ENCODE measurements at regions not wholly inside any gene's neighbourhood (a gene's known extent, or its start where the extent isn't known, plus 50 kb on each side); places are given as distances from the start of the nearest gene placed in this dataset.

DNA sequence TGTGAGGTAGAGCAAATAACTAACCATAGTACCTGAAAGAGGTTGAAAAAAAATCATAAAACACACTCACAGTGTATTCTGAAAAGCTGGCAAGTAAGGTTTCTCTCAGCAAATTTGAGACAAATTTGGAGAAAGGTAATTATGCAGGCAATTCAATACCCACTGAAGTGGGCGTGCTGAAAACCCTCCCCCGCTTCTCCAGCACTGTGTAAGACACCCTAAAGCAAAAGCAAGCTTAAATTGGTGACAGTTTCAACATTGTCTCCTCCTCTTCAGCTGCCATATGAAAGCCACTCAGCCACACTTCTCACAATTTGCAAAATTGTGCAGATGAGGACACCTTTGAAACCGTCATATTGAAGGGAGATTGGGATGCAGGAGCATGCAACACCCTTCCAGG is 322.3 kb upstream of the CDH6 start:
- no peak overlapping the region for H3K4me3 Mint-ChIP-seq
- no peak for DNase-seq
- no peaks in the 10 kb centered on the region for H3K36me3 Mint-ChIP-seq (ENCODE audit: low read depth)
- no peaks in the 10 kb centered on the region for H3K27me3 Mint-ChIP-seq (ENCODE audit: insufficient read depth)
- TF ChIP-seq, protein P1, sequence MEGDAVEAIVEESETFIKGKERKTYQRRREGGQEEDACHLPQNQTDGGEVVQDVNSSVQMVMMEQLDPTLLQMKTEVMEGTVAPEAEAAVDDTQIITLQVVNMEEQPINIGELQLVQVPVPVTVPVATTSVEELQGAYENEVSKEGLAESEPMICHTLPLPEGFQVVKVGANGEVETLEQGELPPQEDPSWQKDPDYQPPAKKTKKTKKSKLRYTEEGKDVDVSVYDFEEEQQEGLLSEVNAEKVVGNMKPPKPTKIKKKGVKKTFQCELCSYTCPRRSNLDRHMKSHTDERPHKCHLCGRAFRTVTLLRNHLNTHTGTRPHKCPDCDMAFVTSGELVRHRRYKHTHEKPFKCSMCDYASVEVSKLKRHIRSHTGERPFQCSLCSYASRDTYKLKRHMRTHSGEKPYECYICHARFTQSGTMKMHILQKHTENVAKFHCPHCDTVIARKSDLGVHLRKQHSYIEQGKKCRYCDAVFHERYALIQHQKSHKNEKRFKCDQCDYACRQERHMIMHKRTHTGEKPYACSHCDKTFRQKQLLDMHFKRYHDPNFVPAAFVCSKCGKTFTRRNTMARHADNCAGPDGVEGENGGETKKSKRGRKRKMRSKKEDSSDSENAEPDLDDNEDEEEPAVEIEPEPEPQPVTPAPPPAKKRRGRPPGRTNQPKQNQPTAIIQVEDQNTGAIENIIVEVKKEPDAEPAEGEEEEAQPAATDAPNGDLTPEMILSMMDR (IDR thresholded peaks at IDR 0.05), result no peak
- no peak overlapping the region for H3K27ac Mint-ChIP-seq
- H3K4me1 Mint-ChIP-seq (ENCODE audit: low read depth), result no peaks in the 10 kb centered on the region
- peaks cover 10% of the 10 kb centered on the region; the same call in 1 of the 2 replicates for H3K9me3 Mint-ChIP-seq

DNA sequence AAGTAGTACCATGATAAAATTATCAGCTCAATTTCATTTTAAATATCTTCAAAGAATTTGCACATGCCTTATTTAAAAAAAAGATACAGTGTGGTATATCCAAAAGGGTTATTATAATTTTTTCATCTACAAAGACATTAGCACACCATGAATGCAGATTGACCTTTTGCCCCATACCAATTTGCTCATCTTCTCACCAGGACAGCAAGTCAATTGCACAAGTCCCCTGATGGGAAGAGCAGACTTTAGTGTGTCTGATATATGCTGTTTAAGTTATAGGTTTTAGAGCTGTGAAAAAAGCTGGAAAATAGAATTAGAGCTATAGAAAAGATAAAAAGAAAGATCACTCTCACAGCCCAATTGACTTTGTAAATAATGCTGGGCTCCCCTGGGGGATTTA is 325.8 kb upstream of the CDH6 start:
- peaks cover 2% of the 10 kb centered on the region; the same call in 1 of the 2 replicates for H3K27me3 Mint-ChIP-seq (ENCODE audit: insufficient read depth)
- no peaks in the 10 kb centered on the region for H3K4me1 Mint-ChIP-seq (ENCODE audit: low read depth)
- TF ChIP-seq, protein P1 (IDR thresholded peaks at IDR 0.05), result no peak
- peaks cover 14% of the 10 kb centered on the region; the same call in 1 of the 2 replicates for H3K9me3 Mint-ChIP-seq
- DNase-seq, result no peak
- H3K36me3 Mint-ChIP-seq (ENCODE audit: low read depth), result peaks cover 4% of the 10 kb centered on the region; the same call in 1 of the 2 replicates
- no peak overlapping the region for H3K27ac Mint-ChIP-seq
- H3K4me3 Mint-ChIP-seq, result no peak overlapping the region

DNA sequence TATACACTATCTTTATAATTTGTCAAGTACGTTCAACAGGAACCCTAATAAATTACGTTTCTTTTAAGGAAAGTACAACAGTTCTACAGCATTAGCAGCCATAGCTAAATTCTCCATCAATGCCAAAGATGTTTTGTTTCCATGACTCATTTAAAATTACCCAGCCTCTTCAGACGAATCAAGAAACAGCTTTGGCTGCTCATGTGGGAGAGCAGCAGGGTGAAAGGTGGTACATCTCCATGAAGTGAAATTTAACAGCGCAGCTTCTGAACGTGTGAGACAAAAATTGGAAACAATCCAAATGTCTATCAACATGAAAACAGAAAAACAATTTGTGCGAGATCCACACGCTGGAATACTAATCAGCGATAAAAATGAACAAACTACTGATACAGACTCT is 327.3 kb upstream of the CDH6 start:
- H3K4me1 Mint-ChIP-seq (ENCODE audit: low read depth), result no peaks in the 10 kb centered on the region
- no peak overlapping the region for H3K4me3 Mint-ChIP-seq
- H3K9me3 Mint-ChIP-seq, result peaks cover 9% of the 10 kb centered on the region; the same call in 1 of the 2 replicates
- TF ChIP-seq, protein P1 (IDR thresholded peaks at IDR 0.05), result no peak
- DNase-seq, result no peak
- H3K27me3 Mint-ChIP-seq (ENCODE audit: insufficient read depth), result peaks cover 2% of the 10 kb centered on the region; the same call in 1 of the 2 replicates
- peaks cover 4% of the 10 kb centered on the region; the same call in 1 of the 2 replicates for H3K36me3 Mint-ChIP-seq (ENCODE audit: low read depth)
- H3K27ac Mint-ChIP-seq, result no peak overlapping the region

DNA sequence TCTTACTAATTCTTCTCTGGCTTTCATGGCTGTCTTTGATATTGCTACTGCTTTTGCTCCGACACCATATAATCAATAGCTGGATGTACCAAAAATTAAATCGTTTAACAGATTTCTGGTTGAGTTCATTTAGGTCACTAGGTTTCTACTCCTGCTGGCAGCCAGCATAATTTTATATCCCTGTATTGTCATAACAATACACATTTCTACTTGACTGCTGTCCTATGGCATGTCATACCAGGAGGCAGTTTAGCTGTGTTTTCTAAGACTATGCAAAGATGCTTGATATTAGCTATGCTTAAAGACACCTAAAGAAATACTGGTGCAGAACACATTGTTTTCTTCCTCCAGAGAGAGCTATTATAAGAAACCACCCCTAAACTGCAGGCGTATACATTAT is 337.2 kb upstream of the CDH6 start:
- no peak for DNase-seq
- H3K27ac Mint-ChIP-seq, result no peak overlapping the region
- peaks cover 4% of the 10 kb centered on the region; the same call in 1 of the 2 replicates for H3K9me3 Mint-ChIP-seq
- no peaks in the 10 kb centered on the region for H3K4me1 Mint-ChIP-seq (ENCODE audit: low read depth)
- no peaks in the 10 kb centered on the region for H3K36me3 Mint-ChIP-seq (ENCODE audit: low read depth)
- no peak overlapping the region for H3K4me3 Mint-ChIP-seq
- TF ChIP-seq, protein P1 (IDR thresholded peaks at IDR 0.05), result no peak
- no peaks in the 10 kb centered on the region; the same call in 1 of the 2 replicates for H3K27me3 Mint-ChIP-seq (ENCODE audit: insufficient read depth)

DNA sequence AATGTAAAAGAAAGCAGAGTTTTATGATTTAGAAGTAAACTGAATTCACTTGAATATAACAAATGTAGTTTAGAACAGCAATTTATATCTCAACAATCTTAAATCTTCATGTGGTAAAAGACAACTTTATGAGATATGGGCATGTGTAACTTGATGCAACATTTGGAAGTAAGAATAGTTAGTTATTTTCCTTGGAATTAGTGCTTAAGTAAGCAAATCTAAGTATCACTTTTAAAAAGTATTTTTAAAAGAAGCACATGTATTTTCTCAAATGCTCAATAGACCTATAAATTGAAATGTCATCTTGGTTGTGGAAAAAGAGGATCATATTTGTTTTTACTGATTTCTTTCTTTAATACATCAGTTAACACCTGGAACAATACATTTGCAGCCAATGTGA is 340.3 kb upstream of the CDH6 start:
- no peaks in the 10 kb centered on the region for H3K36me3 Mint-ChIP-seq (ENCODE audit: low read depth)
- TF ChIP-seq, protein P1 (IDR thresholded peaks at IDR 0.05), result no peak
- no peak overlapping the region for H3K4me3 Mint-ChIP-seq
- no peak overlapping the region for H3K27ac Mint-ChIP-seq
- no peaks in the 10 kb centered on the region; the same call in 1 of the 2 replicates for H3K27me3 Mint-ChIP-seq (ENCODE audit: insufficient read depth)
- no peaks in the 10 kb centered on the region; the same call in 1 of the 2 replicates for H3K4me1 Mint-ChIP-seq (ENCODE audit: low read depth)
- H3K9me3 Mint-ChIP-seq, result peaks cover 4% of the 10 kb centered on the region; the same call in 1 of the 2 replicates
- no peak for DNase-seq
